ENCODE measurements at regions not wholly inside any gene's neighbourhood (a gene's known extent, or its start where the extent isn't known, plus 50 kb on each side); places are given as distances from the start of the nearest gene placed in this dataset.
A peak's percentile ranks its signal among the peaks of the same experiment; 100 is the strongest.

- no peak for DNase-seq
- Histone ChIP-seq H3K4me2 (replicated peaks; ENCODE audit: extremely low read depth, low read length, poor library complexity, severe bottlenecking) (no peak overlapping the region), H3K4me1 (ENCODE audit: control insufficient read depth in 1 of 2, insufficient read depth in 2 of 2, low read length in 2 of 2) (no peaks in the 10 kb centered on the region), H4K20me1 (ENCODE audit: insufficient read depth, low read length) (no peaks in the 10 kb centered on the region), H2AFZ (ENCODE audit: insufficient read depth, low read depth, low read length, poor library complexity, severe bottlenecking) (no peak overlapping the region), H3K9me3 (replicated peaks in 1 of 2; ENCODE audit: control insufficient read depth in 1 of 2, insufficient read depth in 1 of 2, low read length in 2 of 2) (no peaks in the 10 kb centered on the region), H3K9ac (ENCODE audit: insufficient read depth, low read length, poor library complexity, severe bottlenecking) (no peak overlapping the region), H3K27ac (ENCODE audit: low read depth in 1 of 2, low read length in 2 of 2) (no peak overlapping the region), H3K79me2 (ENCODE audit: insufficient read depth, low read length) (no peaks in the 10 kb centered on the region), H3K4me3 (replicated peaks in 1 of 3; ENCODE audit: low read depth in 2 of 3, low read length in 3 of 3) (no peak overlapping the region), H3K36me3 (replicated peaks in 1 of 2; ENCODE audit: control insufficient read depth in 1 of 2, insufficient read depth in 2 of 2, low read length in 2 of 2) (no peaks in the 10 kb centered on the region), H3K27me3 (ENCODE audit: control insufficient read depth in 2 of 2, insufficient read depth in 2 of 2, low read length in 2 of 2) (no peaks in the 10 kb centered on the region)
- no CpG with 5 or more reads among the region's 4 CpGs for WGBS (ENCODE audit: insufficient coverage)
- intact Hi-C loops (cut with micrococcal nuclease): no loop called here
- Mint-ChIP-seq H3K4me1 (peaks cover 4% of the 10 kb centered on the region), H3K36me3 (no peaks in the 10 kb centered on the region), H3K4me3 (no peak overlapping the region), H3K27ac (no peak overlapping the region), H3K27me3 (ENCODE audit: low read depth in 3 of 3) (peaks cover 0 to 6% (median 0%) of the 10 kb centered on the region in 3 donors), H3K9me3 (peaks cover 0 to 2% (median 0%) of the 10 kb centered on the region in 7 donors)
- TF ChIP-seq, protein P1, sequence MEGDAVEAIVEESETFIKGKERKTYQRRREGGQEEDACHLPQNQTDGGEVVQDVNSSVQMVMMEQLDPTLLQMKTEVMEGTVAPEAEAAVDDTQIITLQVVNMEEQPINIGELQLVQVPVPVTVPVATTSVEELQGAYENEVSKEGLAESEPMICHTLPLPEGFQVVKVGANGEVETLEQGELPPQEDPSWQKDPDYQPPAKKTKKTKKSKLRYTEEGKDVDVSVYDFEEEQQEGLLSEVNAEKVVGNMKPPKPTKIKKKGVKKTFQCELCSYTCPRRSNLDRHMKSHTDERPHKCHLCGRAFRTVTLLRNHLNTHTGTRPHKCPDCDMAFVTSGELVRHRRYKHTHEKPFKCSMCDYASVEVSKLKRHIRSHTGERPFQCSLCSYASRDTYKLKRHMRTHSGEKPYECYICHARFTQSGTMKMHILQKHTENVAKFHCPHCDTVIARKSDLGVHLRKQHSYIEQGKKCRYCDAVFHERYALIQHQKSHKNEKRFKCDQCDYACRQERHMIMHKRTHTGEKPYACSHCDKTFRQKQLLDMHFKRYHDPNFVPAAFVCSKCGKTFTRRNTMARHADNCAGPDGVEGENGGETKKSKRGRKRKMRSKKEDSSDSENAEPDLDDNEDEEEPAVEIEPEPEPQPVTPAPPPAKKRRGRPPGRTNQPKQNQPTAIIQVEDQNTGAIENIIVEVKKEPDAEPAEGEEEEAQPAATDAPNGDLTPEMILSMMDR (IDR thresholded peaks at IDR 0.05): no peak
Measured at GRCh38 chr15:39499681-39500080, 81.2 kb upstream of the THBS1 start.

DNA sequence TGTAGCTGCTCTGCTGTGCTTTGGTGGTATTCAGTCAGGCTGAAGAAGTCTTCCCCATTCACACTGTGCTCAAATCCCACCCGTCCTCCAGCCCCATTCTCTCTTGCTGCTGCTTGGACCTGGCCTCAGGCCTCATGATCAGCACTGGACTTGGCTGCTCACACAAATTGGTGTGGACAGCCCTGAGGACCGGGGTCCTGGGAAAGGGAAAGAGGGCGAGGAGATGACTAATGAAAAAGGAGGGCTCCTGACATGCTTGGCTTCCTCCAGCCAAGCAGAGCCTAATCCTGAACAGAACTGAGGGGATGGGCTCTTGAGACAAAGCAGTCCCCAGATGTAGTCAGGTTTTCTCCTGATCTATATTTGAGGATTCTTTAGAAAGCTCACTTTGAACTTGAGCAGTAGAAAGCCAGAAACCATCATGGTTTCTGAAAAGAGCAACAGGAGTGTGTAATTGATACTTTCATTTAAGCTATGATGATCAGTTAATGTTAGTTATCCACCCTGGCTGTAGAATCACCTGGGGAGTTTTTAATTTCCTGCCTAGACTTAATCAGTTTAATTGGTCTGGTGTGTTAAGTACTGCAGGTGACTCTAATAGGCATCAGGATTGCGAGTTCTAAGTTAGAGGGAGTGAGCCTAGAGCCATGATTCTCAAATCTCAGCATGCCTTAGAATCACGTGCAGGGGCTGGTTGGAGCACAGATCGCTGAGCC, 79.4 kb upstream of the THBS1 start:
- TF ChIP-seq, protein P1 (IDR thresholded peaks at IDR 0.05): no peak
- Mint-ChIP-seq H3K4me1 (peaks cover 4% of the 10 kb centered on the region), H3K4me3 (peak overlapping the region in 1 of 2 donors; percentile 3), H3K9me3 (peaks cover 0 to 2% (median 0%) of the 10 kb centered on the region in 7 donors), H3K27ac (peak overlapping the region in 1 of 7 donors; percentile 83), H3K36me3 (no peaks in the 10 kb centered on the region), H3K27me3 (ENCODE audit: low read depth in 3 of 3) (peaks cover 0 to 6% (median 0%) of the 10 kb centered on the region in 3 donors)
- Histone ChIP-seq H2AFZ (ENCODE audit: insufficient read depth, low read depth, low read length, poor library complexity, severe bottlenecking) (no peak overlapping the region), H3K27ac (ENCODE audit: low read depth in 1 of 2, low read length in 2 of 2) (no peak overlapping the region), H3K4me3 (replicated peaks in 1 of 3; ENCODE audit: low read depth in 2 of 3, low read length in 3 of 3) (no peak overlapping the region), H3K4me1 (ENCODE audit: control insufficient read depth in 1 of 2, insufficient read depth in 2 of 2, low read length in 2 of 2) (no peaks in the 10 kb centered on the region), H3K27me3 (ENCODE audit: control insufficient read depth in 2 of 2, insufficient read depth in 2 of 2, low read length in 2 of 2) (no peaks in the 10 kb centered on the region), H3K4me2 (replicated peaks; ENCODE audit: extremely low read depth, low read length, poor library complexity, severe bottlenecking) (no peak overlapping the region), H4K20me1 (ENCODE audit: insufficient read depth, low read length) (no peaks in the 10 kb centered on the region), H3K79me2 (ENCODE audit: insufficient read depth, low read length) (no peaks in the 10 kb centered on the region), H3K36me3 (replicated peaks in 1 of 2; ENCODE audit: control insufficient read depth in 1 of 2, insufficient read depth in 2 of 2, low read length in 2 of 2) (no peaks in the 10 kb centered on the region), H3K9me3 (replicated peaks in 1 of 2; ENCODE audit: control insufficient read depth in 1 of 2, insufficient read depth in 1 of 2, low read length in 2 of 2) (no peaks in the 10 kb centered on the region), H3K9ac (ENCODE audit: insufficient read depth, low read length, poor library complexity, severe bottlenecking) (no peak overlapping the region)
- 96% methylated on average over 5 of the region's 6 CpGs for WGBS (ENCODE audit: insufficient coverage)
- intact Hi-C loops (cut with micrococcal nuclease): no loop called here
- no peak for DNase-seq
